ENCODE measurements at regions not wholly inside any gene's neighbourhood (a gene's known extent, or its start where the extent isn't known, plus 50 kb on each side); places are given as distances from the start of the nearest gene placed in this dataset.

- Histone ChIP-seq H2AK5ac (ENCODE audit: low read depth, low read length) (no peak overlapping the region), H2BK120ac (replicated peaks; ENCODE audit: low read depth, low read length) (no peak overlapping the region), H3K4me1 (replicated peaks in 1 of 4; ENCODE audit: control insufficient read depth in 3 of 4, insufficient read depth in 4 of 4, low read length in 3 of 4) (peaks cover 0 to 6% (median 3%) of the 10 kb centered on the region in 4 experiments; a peak in 4 of 7 replicates), H3K9me3 (ENCODE audit: insufficient read depth in 2 of 2, low read depth in 1 of 2, low read length in 1 of 2) (0 out of 4 replicates have a peak, but pooled peaks cover 2% of the 10 kb centered on the region in 2 experiments), H3K56ac (replicated peaks; ENCODE audit: insufficient read length, low read depth, low read length) (no peak overlapping the region), H2BK5ac (ENCODE audit: low read depth, low read length) (no peak overlapping the region), H4K8ac (ENCODE audit: extremely low read depth, insufficient read depth, low read length) (peak overlapping the region; percentile 89; the same call in 1 of the 2 replicates), H3K79me2 (ENCODE audit: control insufficient read depth in 1 of 2, insufficient read depth in 2 of 2, low read length in 2 of 2) (no peaks in the 10 kb centered on the region), H4K5ac (ENCODE audit: insufficient read length, low read depth, low read length) (no peak overlapping the region), H2BK12ac (ENCODE audit: low read depth, low read length) (no peak overlapping the region), H3K23me2 (ENCODE audit: low read depth, low read length) (no peaks in the 10 kb centered on the region; the same call in 1 of the 2 replicates), H3K4me3 (ENCODE audit: extremely low read depth in 1 of 4, insufficient read depth in 2 of 4, low read depth in 3 of 4, low read length in 4 of 4) (no peak overlapping the region), H3K4ac (replicated peaks; ENCODE audit: insufficient read length, low read depth, low read length) (no peak overlapping the region), H3K36me3 (ENCODE audit: control insufficient read depth in 2 of 4, insufficient read depth in 4 of 4, low read length in 3 of 4) (no peaks in the 10 kb centered on the region), H3K27me3 (replicated peaks in 1 of 4; ENCODE audit: control insufficient read depth in 3 of 4, extremely low read depth in 1 of 4, insufficient read depth in 3 of 4, low read length in 3 of 4) (no peaks in the 10 kb centered on the region), H3K14ac (ENCODE audit: insufficient read length) (no peak overlapping the region), H3K23ac (ENCODE audit: insufficient read length) (no peak overlapping the region), H3K4me2 (ENCODE audit: insufficient read depth in 1 of 2, low read depth in 2 of 2, low read length in 2 of 2) (no peak overlapping the region), H3K18ac (ENCODE audit: extremely low read depth, low read length) (0 out of 2 replicates have a peak overlapping the region, but pooled peaks have one; percentile 54), H4K20me1 (replicated peaks in 1 of 2; ENCODE audit: control insufficient read depth in 1 of 2, insufficient read depth in 2 of 2, low read length in 2 of 2) (no peaks in the 10 kb centered on the region), H3K9ac (replicated peaks in 1 of 4; ENCODE audit: extremely low read depth in 1 of 4, low read depth in 3 of 4, low read length in 3 of 4) (no peak overlapping the region), H3K79me1 (ENCODE audit: low read depth, low read length) (no peaks in the 10 kb centered on the region), H4K91ac (replicated peaks; ENCODE audit: insufficient read length, low read length) (peak overlapping the region; percentile 77), H2BK20ac (ENCODE audit: low read length) (no peak overlapping the region), H3K27ac (ENCODE audit: low read depth, low read length) (no peak overlapping the region), H2BK15ac (ENCODE audit: low read length) (no peak overlapping the region), H2AFZ (ENCODE audit: low read length) (0 out of 2 replicates have a peak overlapping the region, but pooled peaks have one; percentile 33)
- 84% methylated on average over 6 of the region's 6 CpGs; no CpG with 5 or more reads in 1 of the 2 experiments for WGBS, 2 experiments (ENCODE audit: extremely low coverage in 1 of 2, insufficient coverage in 1 of 2, insufficient read length in 1 of 2, insufficient replicate concordance in 2 of 2, low coverage in 1 of 2, low lambda C conversion rate in 2 of 2, missing lambda C conversion rate in 1 of 2)
- DNase-seq (ENCODE audit: low read depth in 1 of 2, low spot score in 2 of 2) (no peak), FAIRE-seq (no peak)
- ChIA-PET CTCF (ENCODE audit: partially characterized antibody) (interaction anchor here (1.9 kb wide), 1 partner anchor 10 kb away, joined by 5 read pairs; no protein-coding TSS in a partner anchor), POLR2A (ENCODE audit: partially characterized antibody) (no interaction called here)
- TF ChIP-seq EGR1 (IDR thresholded peaks at IDR 0.05; ENCODE audit: borderline replicate concordance, low read depth, low read length) (no peak), RBBP5 (IDR thresholded peaks at IDR 0.05; ENCODE audit: borderline replicate concordance, low read depth, low read length) (no peak), CHD1 (IDR thresholded peaks at IDR 0.05; ENCODE audit: low read depth, low read length) (no peak), GTF2F1 (IDR thresholded peaks at IDR 0.05; ENCODE audit: borderline replicate concordance, low read depth, low read length) (no peak), TAF1 (IDR thresholded peaks at IDR 0.05; ENCODE audit: low read depth, low read length) (no peak), HDAC2 (IDR thresholded peaks at IDR 0.05; ENCODE audit: borderline replicate concordance in 1 of 2, low read depth in 2 of 2, low read length in 2 of 2) (no peak), JUND (IDR thresholded peaks at IDR 0.05; ENCODE audit: low read length) (no peak), ATF2 (IDR thresholded peaks at IDR 0.05; ENCODE audit: low read length) (no peak), BACH1 (IDR thresholded peaks at IDR 0.05; ENCODE audit: low read length) (no peak), TCF12 (IDR thresholded peaks at IDR 0.05; ENCODE audit: low read depth, low read length) (no peak), SIX5 (IDR thresholded peaks at IDR 0.05; ENCODE audit: low read depth, low read length) (no peak), YY1 (IDR thresholded peaks at IDR 0.05; ENCODE audit: low read depth, low read length) (no peak), CREB1 (IDR thresholded peaks at IDR 0.05) (no peak)
These were observed 234.8 kb downstream of the SOX11 start for GRCh38 chr2:5926871-5927512.

Data from H1 (cell line).